H9 (cell line): ENCODE measurements at regions not wholly inside any gene's neighbourhood (a gene's known extent, or its start where the extent isn't known, plus 50 kb on each side); places are given as distances from the start of the nearest gene placed in this dataset.

ENCODE experiments used
- DNase-seq: peaks from one replicate; pipeline ENCODE4 v3.0.0-alpha.2; 2017
- H2AFZ ChIP-seq: one replicate; pipeline ENCODE4 v1.6.1; 2013; ENCODE audit warnings: mild to moderate bottlenecking, low read length, control low read depth, moderate library complexity
- H2AK5ac ChIP-seq: 2 replicates; pipeline ENCODE4 v1.6.1; 2013; ENCODE audit warnings: low read length, control low read depth, mixed read lengths; ENCODE audit not compliant: insufficient read length
- H2BK120ac ChIP-seq: one replicate; pipeline ENCODE4 v1.6.1; 2013; ENCODE audit warnings: low read depth, mild to moderate bottlenecking, low read length, control low read depth, inconsistent platforms; ENCODE audit not compliant: poor library complexity, severe bottlenecking
- H2BK12ac ChIP-seq: 2 replicates; pipeline ENCODE4 v1.6.1; 2013; ENCODE audit warnings: low read length, control low read depth, mixed read lengths, low read depth; ENCODE audit not compliant: insufficient read length
- H2BK15ac ChIP-seq: 2 replicates; pipeline ENCODE4 v1.6.1; 2013; ENCODE audit warnings: low read depth, low read length, control low read depth
- H2BK20ac ChIP-seq: one replicate; pipeline ENCODE4 v1.6.1; 2013; ENCODE audit warnings: low read depth, mild to moderate bottlenecking, low read length, control low read depth, inconsistent platforms; ENCODE audit not compliant: poor library complexity, severe bottlenecking
- H2BK5ac ChIP-seq: 2 replicates; pipeline ENCODE4 v1.6.1; 2013; ENCODE audit warnings: low read length, control low read depth, mixed read lengths; ENCODE audit not compliant: insufficient read length
- H3K14ac ChIP-seq: 2 replicates; pipeline ENCODE4 v1.6.1; 2013; ENCODE audit warnings: low read length, control low read depth; ENCODE audit not compliant: insufficient read depth
- H3K18ac ChIP-seq: 2 replicates; pipeline ENCODE4 v1.6.1; 2013; ENCODE audit warnings: low read depth, mild to moderate bottlenecking, mixed read lengths, low read length, control low read depth; ENCODE audit not compliant: insufficient read length
- H3K23ac ChIP-seq: 2 replicates; pipeline ENCODE4 v1.6.1; 2013; ENCODE audit warnings: low read length, control low read depth, mixed read lengths, low read depth; ENCODE audit not compliant: insufficient read length
- H3K23me2 ChIP-seq: 2 replicates; pipeline ENCODE4 v1.6.1; 2013; ENCODE audit warnings: low read depth, mild to moderate bottlenecking, mixed read lengths, low read length, control low read depth; ENCODE audit not compliant: insufficient read length, poor library complexity, severe bottlenecking
- H3K27ac ChIP-seq: 2 replicates; pipeline ENCODE4 v1.5.1; 2013; ENCODE audit warnings: low read length, control low read depth, mixed read lengths, low read depth; ENCODE audit not compliant: insufficient read length
- H3K27me3 ChIP-seq: 2 replicates; pipeline ENCODE4 v1.6.1; 2013; ENCODE audit warnings: low read length, control low read depth, inconsistent platforms; ENCODE audit not compliant: insufficient read depth
- H3K4ac ChIP-seq: 2 replicates; pipeline ENCODE4 v1.6.1; 2013; ENCODE audit warnings: low read depth, mild to moderate bottlenecking, control low read depth, inconsistent platforms, low read length, moderate library complexity
- H3K4me1 ChIP-seq: 2 replicates; pipeline ENCODE4 v1.6.1; 2013; ENCODE audit warnings: low read length, control low read depth, inconsistent platforms; ENCODE audit not compliant: insufficient read depth
- H3K4me2 ChIP-seq: 2 replicates; pipeline ENCODE4 v1.6.1; 2013; ENCODE audit warnings: low read length, control low read depth, mixed read lengths; ENCODE audit not compliant: insufficient read length, insufficient read depth
- H3K56ac ChIP-seq: 2 replicates; pipeline ENCODE4 v1.6.1; 2013; ENCODE audit warnings: low read depth, mild to moderate bottlenecking, mixed read lengths, low read length, control low read depth; ENCODE audit not compliant: insufficient read length
- H3K79me1 ChIP-seq: 2 replicates; pipeline ENCODE4 v1.6.1; 2013; ENCODE audit warnings: low read depth, mild to moderate bottlenecking, moderate library complexity, low read length, control low read depth, inconsistent platforms; ENCODE audit not compliant: insufficient read depth, poor library complexity, severe bottlenecking
- H3K79me2 ChIP-seq: 2 replicates; pipeline ENCODE4 v1.6.1; 2013; ENCODE audit warnings: low read length, control low read depth, inconsistent platforms; ENCODE audit not compliant: insufficient read depth
- H3K9ac ChIP-seq: 2 replicates; pipeline ENCODE4 v1.6.1; 2013; ENCODE audit warnings: low read length, control low read depth, mixed read lengths; ENCODE audit not compliant: insufficient read length; ENCODE audit errors: extremely low read depth
- H3K9me3 ChIP-seq: one replicate; pipeline ENCODE4 v1.6.1; 2013; ENCODE audit warnings: low read depth, low read length, inconsistent platforms; ENCODE audit not compliant: control insufficient read depth
- H3T11ph ChIP-seq: one replicate; pipeline ENCODE4 v1.6.1; 2013; ENCODE audit warnings: mild to moderate bottlenecking, low read length, control low read depth, inconsistent platforms
- H4K20me1 ChIP-seq: one replicate; pipeline ENCODE4 v1.6.1; 2013; ENCODE audit not compliant: control insufficient read depth, insufficient read length, insufficient read depth
- H4K5ac ChIP-seq: 2 replicates; pipeline ENCODE4 v1.6.1; 2013; ENCODE audit warnings: low read depth, mild to moderate bottlenecking, mixed read lengths, low read length, control low read depth; ENCODE audit not compliant: insufficient read length
- H4K8ac ChIP-seq: replicated peaks from 2 replicates; pipeline ENCODE4 v1.6.1; 2013; ENCODE audit warnings: low read length, control low read depth, mixed read lengths, low read depth; ENCODE audit not compliant: insufficient read length
- H4K91ac ChIP-seq: 2 replicates; pipeline ENCODE4 v1.6.1; 2013; ENCODE audit warnings: low read depth, mild to moderate bottlenecking, moderate library complexity, mixed read lengths, low read length, control low read depth; ENCODE audit not compliant: insufficient read length
- H3K27ac Mint-ChIP-seq, 3 experiments: 2 replicates in 2 of 3; 3 replicates in 1 of 3; pipeline ENCODE4 v1.8.0; 2020 to 2021; ENCODE audit warnings: mixed read lengths in 3 of 3, mild to moderate bottlenecking in 1 of 3, moderate library complexity in 1 of 3
- H3K27me3 Mint-ChIP-seq: 2 replicates; pipeline ENCODE4 v1.8.0; 2021; ENCODE audit warnings: low read depth, mild to moderate bottlenecking, moderate library complexity, mixed read lengths
- H3K36me3 Mint-ChIP-seq, 3 experiments: 2 replicates in 2 of 3; 3 replicates in 1 of 3; pipeline ENCODE4 v1.8.0; 2020 to 2021; ENCODE audit warnings: low read depth in 3 of 3, mixed read lengths in 3 of 3; ENCODE audit not compliant: insufficient read depth in 1 of 3
- H3K4me1 Mint-ChIP-seq, 2 experiments: 2 replicates each; pipeline ENCODE4 v1.8.0; 2020; ENCODE audit warnings: mixed read lengths in 2 of 2
- H3K4me3 Mint-ChIP-seq, 2 experiments: 2 replicates in 1 of 2; 3 replicates in 1 of 2; pipeline ENCODE4 v1.8.0; 2020 to 2021; ENCODE audit warnings: mild to moderate bottlenecking in 2 of 2, mixed read lengths in 2 of 2, moderate library complexity in 1 of 2
- H3K9me3 Mint-ChIP-seq, 2 experiments: 2 replicates in 1 of 2; 3 replicates in 1 of 2; pipeline ENCODE4 v1.8.0; 2020; ENCODE audit warnings: mild to moderate bottlenecking in 2 of 2, mixed read lengths in 2 of 2, moderate library complexity in 1 of 2
- CTCF ChIP-seq: fragments of 200-600 bp; sonication (generic); conservative IDR thresholded peaks from 3 replicates; pipeline ENCODE4 v1.8.0; 2021; ENCODE audit warnings: antibody characterized with exemption, mild to moderate bottlenecking
- WGBS: extraction: QIAGEN DNeasy Blood & Tissue Kit; methylation state at CpG from one replicate; pipeline ENCODE4 v1.1.7; 2013; ENCODE audit warnings: missing lambda C conversion rate, low lambda C conversion rate, mixed read lengths; ENCODE audit not compliant: insufficient read length; ENCODE audit errors: extremely low coverage; 5-methylcytosine and 5-hydroxymethylcytosine counted together

- Histone ChIP-seq H4K91ac (no peak overlapping the region), H3K23ac (no peak overlapping the region), H3K4me1 (no peaks in the 10 kb centered on the region; the same call in 1 of the 2 replicates), H2BK15ac (no peak overlapping the region), H3K14ac (no peak overlapping the region), H4K5ac (no peak overlapping the region), H3K56ac (no peak overlapping the region), H3K79me1 (no peaks in the 10 kb centered on the region), H3K27me3 (no peaks in the 10 kb centered on the region), H3K4ac (no peak overlapping the region), H3K9ac (no peak overlapping the region), H4K8ac (no peak overlapping the region), H2AK5ac (no peak overlapping the region), H3K18ac (no peak overlapping the region), H2BK12ac (no peak overlapping the region), H2AFZ (no peak overlapping the region), H2BK20ac (no peak overlapping the region), H3K79me2 (no peaks in the 10 kb centered on the region), H2BK5ac (no peak overlapping the region), H3K27ac (no peak overlapping the region), H3K23me2 (no peaks in the 10 kb centered on the region), H4K20me1 (no peaks in the 10 kb centered on the region), H3K9me3 (no peaks in the 10 kb centered on the region), H3K4me2 (no peak overlapping the region), H2BK120ac (no peak overlapping the region), H3T11ph (no peak overlapping the region)
- Mint-ChIP-seq H3K4me1 (peaks cover 7% of the 10 kb centered on the region in 2 experiments), H3K36me3 (no peaks in the 10 kb centered on the region), H3K4me3 (no peak overlapping the region), H3K27ac (no peak overlapping the region), H3K27me3 (no peaks in the 10 kb centered on the region), H3K9me3 (no peaks in the 10 kb centered on the region; a peak in 1 of 5 replicates)
- DNase-seq, result no peak
- no CpG with 5 or more reads among the region's 2 CpGs for WGBS
- no peak for TF ChIP-seq CTCF
These were observed 89.7 kb upstream of the RNF152 start for GRCh38 chr18:61982475-61982874.
